Nephron (organoid): ENCODE measurements at regions not wholly inside any gene's neighbourhood (a gene's known extent, or its start where the extent isn't known, plus 50 kb on each side); places are given as distances from the start of the nearest gene placed in this dataset.

ENCODE experiments used
- H3K27ac Mint-ChIP-seq, 3 experiments: 2 replicates each; pipeline ENCODE4 v1.8.0; 2020; ENCODE audit warnings: mixed read lengths in 3 of 3, mild to moderate bottlenecking in 2 of 3, moderate library complexity in 1 of 3
- H3K27me3 Mint-ChIP-seq: 2 replicates; pipeline ENCODE4 v1.8.0; 2021; ENCODE audit warnings: low read depth, mild to moderate bottlenecking, moderate library complexity, mixed read lengths
- H3K36me3 Mint-ChIP-seq: 2 replicates; pipeline ENCODE4 v1.8.0; 2020; ENCODE audit warnings: low read depth, mixed read lengths
- H3K4me1 Mint-ChIP-seq: 2 replicates; pipeline ENCODE4 v1.8.0; 2020; ENCODE audit warnings: mixed read lengths
- H3K4me3 Mint-ChIP-seq, 3 experiments: 2 replicates each; pipeline ENCODE4 v1.8.0; 2020; ENCODE audit warnings: mild to moderate bottlenecking in 3 of 3, mixed read lengths in 3 of 3, moderate library complexity in 2 of 3
- H3K9me3 Mint-ChIP-seq: 2 replicates; pipeline ENCODE4 v1.8.0; 2020; ENCODE audit warnings: mixed read lengths
- CTCF ChIP-seq, 3 experiments: fragments of 200-600 bp; sonication (generic); IDR thresholded peaks; one replicate each; pipeline ENCODE4 v1.5.0; 2021; ENCODE audit warnings: antibody characterized with exemption in 3 of 3; ENCODE audit not compliant: unreplicated experiment in 3 of 3

- Mint-ChIP-seq H3K4me1 (peaks cover 15% of the 10 kb centered on the region), H3K4me3 (no peak overlapping the region), H3K27ac (no peak overlapping the region), H3K36me3 (no peaks in the 10 kb centered on the region), H3K9me3 (peaks cover 2% of the 10 kb centered on the region), H3K27me3 (peaks cover 18% of the 10 kb centered on the region)
- TF ChIP-seq CTCF (IDR thresholded peaks at IDR 0.05; ENCODE audit: unreplicated experiment in 3 of 3), result no peak
Measured at GRCh38 chr2:236679884-236680860, 110.5 kb downstream of the ACKR3 start.

GRCh38 chr2:236682651-236683422 lies 113.2 kb downstream of the ACKR3 start:
- Mint-ChIP-seq H3K9me3 (peaks cover 2% of the 10 kb centered on the region), H3K27me3 (peaks cover 13% of the 10 kb centered on the region), H3K36me3 (no peaks in the 10 kb centered on the region), H3K4me1 (peaks cover 10% of the 10 kb centered on the region), H3K4me3 (no peak overlapping the region), H3K27ac (no peak overlapping the region)
- no peak for TF ChIP-seq CTCF (IDR thresholded peaks at IDR 0.05; ENCODE audit: unreplicated experiment in 3 of 3)

- H3K27me3 Mint-ChIP-seq, result peaks cover 21% of the 10 kb centered on the region
- no peak overlapping the region for H3K27ac Mint-ChIP-seq
- peaks cover 2% of the 10 kb centered on the region for H3K9me3 Mint-ChIP-seq
- no peak for TF ChIP-seq CTCF (IDR thresholded peaks at IDR 0.05; ENCODE audit: unreplicated experiment in 3 of 3)
- no peaks in the 10 kb centered on the region for H3K36me3 Mint-ChIP-seq
- no peak overlapping the region for H3K4me3 Mint-ChIP-seq
- peaks cover 21% of the 10 kb centered on the region for H3K4me1 Mint-ChIP-seq
Measured at GRCh38 chr2:236684504-236685256, 115.1 kb downstream of the ACKR3 start.

GRCh38 chr2:236685361-236685760 lies 115.7 kb downstream of the ACKR3 start:
- H3K4me3 Mint-ChIP-seq, result no peak overlapping the region
- no peak overlapping the region for H3K27ac Mint-ChIP-seq
- H3K4me1 Mint-ChIP-seq, result peaks cover 27% of the 10 kb centered on the region
- TF ChIP-seq CTCF (IDR thresholded peaks at IDR 0.05; ENCODE audit: unreplicated experiment in 3 of 3), result no peak
- H3K36me3 Mint-ChIP-seq, result no peaks in the 10 kb centered on the region
- peaks cover 2% of the 10 kb centered on the region for H3K9me3 Mint-ChIP-seq
- H3K27me3 Mint-ChIP-seq, result peaks cover 21% of the 10 kb centered on the region

GRCh38 chr2:236685979-236686520 lies 116.4 kb downstream of the ACKR3 start:
- Mint-ChIP-seq H3K9me3 (no peaks in the 10 kb centered on the region), H3K27ac (peak overlapping the region in 2 of 3 experiments; percentile 34 to 48), H3K27me3 (peaks cover 26% of the 10 kb centered on the region)

More at GRCh38 chr2:236685979-236686520, 116.4 kb downstream of the ACKR3 start:
- Mint-ChIP-seq H3K4me1 (peaks cover 33% of the 10 kb centered on the region), H3K36me3 (no peaks in the 10 kb centered on the region), H3K4me3 (no peak overlapping the region)
- no peak for TF ChIP-seq CTCF (IDR thresholded peaks at IDR 0.05; ENCODE audit: unreplicated experiment in 3 of 3)
